Suprapubic skin (tissue), 4 donors: ENCODE measurements at regions not wholly inside any gene's neighbourhood (a gene's known extent, or its start where the extent isn't known, plus 50 kb on each side); places are given as distances from the start of the nearest gene placed in this dataset.

Source experiments
- DNase-seq, 2 donors: peaks; one replicate each; pipeline ENCODE4 v3.0.0-alpha.2; 2019; ENCODE audit warnings: low spot score in 2 of 2
- H3K27ac ChIP-seq: fragments of 200-600 bp; sonication (generic); one replicate; pipeline ENCODE4 v1.5.1; 2019
- H3K27me3 ChIP-seq: fragments of 200-600 bp; sonication (generic); one replicate; pipeline ENCODE4 v1.5.1; 2019
- H3K36me3 ChIP-seq: fragments of 200-600 bp; sonication (generic); one replicate; pipeline ENCODE4 v1.5.1; 2019
- H3K4me1 ChIP-seq: fragments of 200-600 bp; sonication (generic); one replicate; pipeline ENCODE4 v1.5.1; 2019
- H3K4me3 ChIP-seq: fragments of 200-600 bp; sonication (generic); one replicate; pipeline ENCODE4 v1.5.1; 2019; ENCODE audit warnings: mild to moderate bottlenecking
- H3K9me3 ChIP-seq: fragments of 200-600 bp; sonication (generic); one replicate; pipeline ENCODE4 v1.5.1; 2019
- CTCF ChIP-seq, 2 donors: fragments of 200-600 bp in 1 of 2; fragments of 450-650 bp in 1 of 2; sonication (generic) in 1 of 2; IDR thresholded peaks; one replicate each; pipeline ENCODE4 v1.5.1; 2016 to 2019; ENCODE audit warnings: antibody characterized with exemption in 2 of 2, mild to moderate bottlenecking in 1 of 2, moderate library complexity in 1 of 2
- EP300 ChIP-seq: sonication (generic); formaldehyde crosslinking; IDR thresholded peaks from one replicate; pipeline ENCODE4 v1.6.1; 2017; ENCODE audit warnings: antibody characterized with exemption
- POLR2A ChIP-seq, 2 donors: fragments of 450-650 bp; IDR thresholded peaks; one replicate each; pipeline ENCODE4 v1.6.1; 2017; ENCODE audit warnings: antibody characterized with exemption in 2 of 2, mild to moderate bottlenecking in 2 of 2, moderate library complexity in 2 of 2
- POLR2AphosphoS5 ChIP-seq, 3 donors: sonication (generic); formaldehyde crosslinking; IDR thresholded peaks; one replicate each; pipeline ENCODE4 v1.6.1; 2017; ENCODE audit warnings: antibody characterized with exemption in 3 of 3
- WGBS: methylation state at CpG from one replicate; pipeline ENCODE4 v1.1.5; 2018; 5-methylcytosine and 5-hydroxymethylcytosine counted together

GRCh38 chr7:34242391-34242790, 337.1 kb downstream of the BMPER start:
- TF ChIP-seq EP300 (no peak), POLR2AphosphoS5 (IDR thresholded peaks at IDR 0.05) (no peak), CTCF (IDR thresholded peaks at IDR 0.05) (no peak), POLR2A (IDR thresholded peaks at IDR 0.05) (no peak)
- H3K9me3 ChIP-seq = no peaks in the 10 kb centered on the region
- no peak overlapping the region for H3K27ac ChIP-seq
- no peaks in the 10 kb centered on the region for H3K36me3 ChIP-seq
- H3K4me3 ChIP-seq = no peak overlapping the region
- no peaks in the 10 kb centered on the region for H3K27me3 ChIP-seq
- 38% methylated on average over 1 of the region's 1 CpG for WGBS
- DNase-seq = no peak
- H3K4me1 ChIP-seq = no peaks in the 10 kb centered on the region

- Histone ChIP-seq H3K27ac (no peak overlapping the region), H3K36me3 (no peaks in the 10 kb centered on the region), H3K4me3 (no peak overlapping the region), H3K9me3 (no peaks in the 10 kb centered on the region), H3K4me1 (no peaks in the 10 kb centered on the region), H3K27me3 (no peaks in the 10 kb centered on the region)
- no peak for TF ChIP-seq POLR2AphosphoS5 (IDR thresholded peaks at IDR 0.05)
- no peak for TF ChIP-seq CTCF (IDR thresholded peaks at IDR 0.05)
- TF ChIP-seq POLR2A (IDR thresholded peaks at IDR 0.05) = no peak
- TF ChIP-seq EP300 = no peak
- no peak for DNase-seq
- 90% methylated on average over 4 of the region's 4 CpGs for WGBS
Measured at GRCh38 chr7:34245246-34245645, 339.9 kb downstream of the BMPER start.

GRCh38 chr7:34247468-34247867, 342.1 kb downstream of the BMPER start:
- Histone ChIP-seq H3K4me3 (no peak overlapping the region), H3K27ac (no peak overlapping the region), H3K4me1 (no peaks in the 10 kb centered on the region), H3K9me3 (no peaks in the 10 kb centered on the region), H3K27me3 (no peaks in the 10 kb centered on the region), H3K36me3 (no peaks in the 10 kb centered on the region)
- no peak for DNase-seq
- WGBS = 92% methylated on average over 1 of the region's 1 CpG
- TF ChIP-seq POLR2A (IDR thresholded peaks at IDR 0.05) = no peak
- no peak for TF ChIP-seq EP300
- TF ChIP-seq POLR2AphosphoS5 (IDR thresholded peaks at IDR 0.05) = no peak
- no peak for TF ChIP-seq CTCF (IDR thresholded peaks at IDR 0.05)

GRCh38 chr7:34249192-34249591, 343.9 kb downstream of the BMPER start:
- TF ChIP-seq CTCF (IDR thresholded peaks at IDR 0.05) (no peak), EP300 (no peak), POLR2A (IDR thresholded peaks at IDR 0.05) (no peak), POLR2AphosphoS5 (IDR thresholded peaks at IDR 0.05) (no peak)
- WGBS = 57% methylated on average over 2 of the region's 2 CpGs
- Histone ChIP-seq H3K4me1 (no peaks in the 10 kb centered on the region), H3K27me3 (no peaks in the 10 kb centered on the region), H3K4me3 (no peak overlapping the region), H3K9me3 (no peaks in the 10 kb centered on the region), H3K36me3 (no peaks in the 10 kb centered on the region), H3K27ac (no peak overlapping the region)
- DNase-seq = no peak

GRCh38 chr7:34260279-34260678, 354.9 kb downstream of the BMPER start:
- TF ChIP-seq CTCF (IDR thresholded peaks at IDR 0.05) (no peak), EP300 (no peak), POLR2A (IDR thresholded peaks at IDR 0.05) (no peak), POLR2AphosphoS5 (IDR thresholded peaks at IDR 0.05) (no peak)
- Histone ChIP-seq H3K9me3 (no peaks in the 10 kb centered on the region), H3K27me3 (no peaks in the 10 kb centered on the region), H3K27ac (no peak overlapping the region), H3K4me3 (no peak overlapping the region), H3K36me3 (no peaks in the 10 kb centered on the region), H3K4me1 (no peaks in the 10 kb centered on the region)
- no peak for DNase-seq
